K562 (cell line): ENCODE measurements at regions not wholly inside any gene's neighbourhood (a gene's known extent, or its start where the extent isn't known, plus 50 kb on each side); places are given as distances from the start of the nearest gene placed in this dataset.

Source experiments
- ELF4 ChIP-seq: fragments of 450-650 bp; formaldehyde crosslinking; IDR thresholded peaks from 2 replicates; pipeline ENCODE4 v1.4.0; 2022; ENCODE audit warnings: missing genetic modification characterization
- GTF2F1 ChIP-seq: IDR thresholded peaks from 2 replicates; pipeline ENCODE4 v1.6.1; 2011; ENCODE audit warnings: low read depth, low read length, improper control_type of control experiment
- MAFK ChIP-seq: IDR thresholded peaks from 2 replicates; pipeline ENCODE4 v1.6.1; 2011; ENCODE audit warnings: low read length, improper control_type of control experiment
- MEF2A ChIP-seq: IDR thresholded peaks from 2 replicates; pipeline ENCODE4 v1.6.1; 2011; ENCODE audit warnings: low read depth, mild to moderate bottlenecking, low read length, moderate library complexity; ENCODE audit not compliant: control insufficient read depth
- POLR2A ChIP-seq: fragments of 450-650 bp; conservative IDR thresholded peaks from 2 replicates; pipeline ENCODE4 v1.6.1; 2016
- RCOR1 ChIP-seq, 2 experiments: IDR thresholded peaks; 2 replicates each; pipeline ENCODE4 v1.6.1; 2012; ENCODE audit warnings: low read depth in 2 of 2, low read length in 2 of 2, borderline replicate concordance in 1 of 2, improper control_type of control experiment in 1 of 2
- SIN3A ChIP-seq, 2 experiments: fragments of 150-350 bp in 1 of 2; IDR thresholded peaks; 2 replicates each; pipeline ENCODE4 v1.6.1; 2011 to 2016; ENCODE audit warnings: borderline replicate concordance in 2 of 2, low read depth in 2 of 2, low read length in 2 of 2, mild to moderate bottlenecking in 2 of 2, moderate library complexity in 2 of 2; ENCODE audit not compliant: control insufficient read depth in 1 of 2
- TAF9B ChIP-seq: fragments of 450-650 bp; IDR thresholded peaks from 2 replicates; pipeline ENCODE4 v1.6.1; 2018; ENCODE audit warnings: mild to moderate bottlenecking; ENCODE audit not compliant: partially characterized antibody
- TEAD2 ChIP-seq: fragments of 450-650 bp; IDR thresholded peaks from 2 replicates; pipeline ENCODE4 v1.6.1; 2016; ENCODE audit warnings: missing genetic modification characterization, control low read depth, missing compliant biosample characterization
- ZBTB1 ChIP-seq: sonication (generic); formaldehyde crosslinking; IDR thresholded peaks from 2 replicates; pipeline ENCODE4 v1.8.1; 2023; ENCODE audit warnings: missing genetic modification reagents, low read depth, mild to moderate bottlenecking, borderline replicate concordance
- ZC3H8 ChIP-seq: fragments of 450-650 bp; IDR thresholded peaks from 2 replicates; pipeline ENCODE4 v1.6.1; 2017
- TF ChIP-seq, protein P1 (sequence below), 3 experiments: IDR thresholded peaks in 2 of 3; conservative IDR thresholded peaks in 1 of 3; 2 replicates each; pipeline ENCODE4 v1.5.1; 2011 to 2012; ENCODE audit warnings: low read length in 3 of 3, mild to moderate bottlenecking in 3 of 3, control low read depth in 2 of 3, improper control_type of control experiment in 1 of 3, inconsistent platforms in 1 of 3, low read depth in 1 of 3, mixed read lengths in 1 of 3, moderate library complexity in 1 of 3; ENCODE audit not compliant: insufficient read depth in 2 of 3
- TF ChIP-seq, protein P2 (sequence below): sonication (generic); formaldehyde crosslinking; IDR thresholded peaks from 2 replicates; pipeline ENCODE4 v1.9.0; 2022; ENCODE audit warnings: mild to moderate bottlenecking, missing genetic modification reagents
- TF ChIP-seq, protein P3 (sequence below), 2 experiments: fragments of 450-650 bp; formaldehyde crosslinking in 1 of 2; IDR thresholded peaks; 2 replicates each; pipeline versions ENCODE4 v1.4.0 to v1.6.1; 2014 to 2020; ENCODE audit warnings: mild to moderate bottlenecking in 2 of 2, borderline replicate concordance in 1 of 2, low read depth in 1 of 2

DNA sequence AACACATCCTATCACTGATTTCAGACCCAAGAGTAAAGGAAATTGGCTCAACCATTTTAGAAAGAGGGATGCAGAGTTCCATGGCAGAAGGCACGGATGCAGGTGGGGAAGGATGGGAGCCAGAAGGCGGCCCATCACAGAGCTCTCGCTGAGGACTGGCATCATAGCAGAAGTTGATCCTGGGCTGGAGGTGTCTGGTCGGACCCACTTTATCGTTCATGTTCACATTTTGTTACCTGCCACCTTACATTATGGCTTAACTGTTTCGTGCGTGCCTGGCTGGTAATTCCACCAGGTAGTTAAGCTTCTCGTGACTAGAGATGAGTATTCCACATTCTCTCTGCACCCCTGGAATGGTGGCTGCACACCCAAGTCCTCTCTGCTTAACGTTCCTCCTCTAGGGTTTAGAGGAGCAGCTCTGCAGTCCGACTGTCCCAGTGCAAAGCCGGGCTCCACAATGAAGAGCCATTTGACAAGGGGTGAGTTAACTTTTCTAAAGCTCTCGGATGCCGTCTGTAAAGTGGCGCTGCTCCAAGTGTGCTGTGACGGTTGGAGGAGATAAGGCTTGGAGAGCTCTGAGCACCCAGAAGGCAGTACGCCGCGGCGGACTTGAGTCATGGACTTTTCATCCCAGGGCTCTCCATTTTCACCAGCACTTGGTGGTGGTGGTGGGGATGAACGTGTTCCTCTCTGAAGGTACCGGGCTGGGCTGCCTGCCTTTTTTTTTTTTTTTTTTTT lies 157.1 kb upstream of the SHH start:
- no peak for TF ChIP-seq RCOR1 (IDR thresholded peaks at IDR 0.05; ENCODE audit: borderline replicate concordance in 1 of 2, low read depth in 2 of 2, low read length in 2 of 2)
- TF ChIP-seq TAF9B = no peak
- TF ChIP-seq MAFK = no peak
- no peak for TF ChIP-seq ZC3H8
- TF ChIP-seq GTF2F1 = no peak
- no peak for TF ChIP-seq ELF4 (CRISPR knock-in tag)
- TF ChIP-seq, protein P1, sequence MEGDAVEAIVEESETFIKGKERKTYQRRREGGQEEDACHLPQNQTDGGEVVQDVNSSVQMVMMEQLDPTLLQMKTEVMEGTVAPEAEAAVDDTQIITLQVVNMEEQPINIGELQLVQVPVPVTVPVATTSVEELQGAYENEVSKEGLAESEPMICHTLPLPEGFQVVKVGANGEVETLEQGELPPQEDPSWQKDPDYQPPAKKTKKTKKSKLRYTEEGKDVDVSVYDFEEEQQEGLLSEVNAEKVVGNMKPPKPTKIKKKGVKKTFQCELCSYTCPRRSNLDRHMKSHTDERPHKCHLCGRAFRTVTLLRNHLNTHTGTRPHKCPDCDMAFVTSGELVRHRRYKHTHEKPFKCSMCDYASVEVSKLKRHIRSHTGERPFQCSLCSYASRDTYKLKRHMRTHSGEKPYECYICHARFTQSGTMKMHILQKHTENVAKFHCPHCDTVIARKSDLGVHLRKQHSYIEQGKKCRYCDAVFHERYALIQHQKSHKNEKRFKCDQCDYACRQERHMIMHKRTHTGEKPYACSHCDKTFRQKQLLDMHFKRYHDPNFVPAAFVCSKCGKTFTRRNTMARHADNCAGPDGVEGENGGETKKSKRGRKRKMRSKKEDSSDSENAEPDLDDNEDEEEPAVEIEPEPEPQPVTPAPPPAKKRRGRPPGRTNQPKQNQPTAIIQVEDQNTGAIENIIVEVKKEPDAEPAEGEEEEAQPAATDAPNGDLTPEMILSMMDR (IDR thresholded peaks at IDR 0.05 in 2 of 3, conservative IDR thresholded peaks at IDR 0.05 in 1 of 3; ENCODE audit: insufficient read depth in 2 of 3, low read depth in 1 of 3, low read length in 3 of 3) = no peak
- TF ChIP-seq POLR2A = no peak
- no peak for TF ChIP-seq MEF2A
- TF ChIP-seq SIN3A (IDR thresholded peaks at IDR 0.05; ENCODE audit: borderline replicate concordance in 2 of 2, control insufficient read depth in 1 of 2, low read depth in 2 of 2, low read length in 2 of 2) = no peak
- TF ChIP-seq ZBTB1 = no peak
- no peak for TF ChIP-seq TEAD2 (tag)
- TF ChIP-seq, protein P2, sequence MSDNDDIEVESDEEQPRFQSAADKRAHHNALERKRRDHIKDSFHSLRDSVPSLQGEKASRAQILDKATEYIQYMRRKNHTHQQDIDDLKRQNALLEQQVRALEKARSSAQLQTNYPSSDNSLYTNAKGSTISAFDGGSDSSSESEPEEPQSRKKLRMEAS = no peak
- TF ChIP-seq, protein P3, sequence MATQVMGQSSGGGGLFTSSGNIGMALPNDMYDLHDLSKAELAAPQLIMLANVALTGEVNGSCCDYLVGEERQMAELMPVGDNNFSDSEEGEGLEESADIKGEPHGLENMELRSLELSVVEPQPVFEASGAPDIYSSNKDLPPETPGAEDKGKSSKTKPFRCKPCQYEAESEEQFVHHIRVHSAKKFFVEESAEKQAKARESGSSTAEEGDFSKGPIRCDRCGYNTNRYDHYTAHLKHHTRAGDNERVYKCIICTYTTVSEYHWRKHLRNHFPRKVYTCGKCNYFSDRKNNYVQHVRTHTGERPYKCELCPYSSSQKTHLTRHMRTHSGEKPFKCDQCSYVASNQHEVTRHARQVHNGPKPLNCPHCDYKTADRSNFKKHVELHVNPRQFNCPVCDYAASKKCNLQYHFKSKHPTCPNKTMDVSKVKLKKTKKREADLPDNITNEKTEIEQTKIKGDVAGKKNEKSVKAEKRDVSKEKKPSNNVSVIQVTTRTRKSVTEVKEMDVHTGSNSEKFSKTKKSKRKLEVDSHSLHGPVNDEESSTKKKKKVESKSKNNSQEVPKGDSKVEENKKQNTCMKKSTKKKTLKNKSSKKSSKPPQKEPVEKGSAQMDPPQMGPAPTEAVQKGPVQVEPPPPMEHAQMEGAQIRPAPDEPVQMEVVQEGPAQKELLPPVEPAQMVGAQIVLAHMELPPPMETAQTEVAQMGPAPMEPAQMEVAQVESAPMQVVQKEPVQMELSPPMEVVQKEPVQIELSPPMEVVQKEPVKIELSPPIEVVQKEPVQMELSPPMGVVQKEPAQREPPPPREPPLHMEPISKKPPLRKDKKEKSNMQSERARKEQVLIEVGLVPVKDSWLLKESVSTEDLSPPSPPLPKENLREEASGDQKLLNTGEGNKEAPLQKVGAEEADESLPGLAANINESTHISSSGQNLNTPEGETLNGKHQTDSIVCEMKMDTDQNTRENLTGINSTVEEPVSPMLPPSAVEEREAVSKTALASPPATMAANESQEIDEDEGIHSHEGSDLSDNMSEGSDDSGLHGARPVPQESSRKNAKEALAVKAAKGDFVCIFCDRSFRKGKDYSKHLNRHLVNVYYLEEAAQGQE (IDR thresholded peaks at IDR 0.05; ENCODE audit: borderline replicate concordance) = no peak
- TF ChIP-seq, protein P3 (CRISPR knock-in tag; IDR thresholded peaks at IDR 0.05; ENCODE audit: low read depth) = no peak
